H54 (cell line): ENCODE measurements at regions not wholly inside any gene's neighbourhood (a gene's known extent, or its start where the extent isn't known, plus 50 kb on each side); places are given as distances from the start of the nearest gene placed in this dataset.
A peak's percentile ranks its signal among the peaks of the same experiment; 100 is the strongest.

ENCODE experiments used
- DNase-seq: peaks from one replicate; pipeline ENCODE4 v3.0.0; 2011; ENCODE audit warnings: low spot score, mixed read lengths; ENCODE audit not compliant: insufficient read length
- FAIRE-seq: peaks from 3 replicates; lab custom pipeline; 2011; peaks lifted over from hg19 to GRCh38; lab: Jason Lieb, UNC
- POLR2A ChIP-seq: IDR thresholded peaks from 2 replicates; pipeline ENCODE4 v1.6.1; 2011; ENCODE audit warnings: low read depth, mild to moderate bottlenecking, low read length

DNA sequence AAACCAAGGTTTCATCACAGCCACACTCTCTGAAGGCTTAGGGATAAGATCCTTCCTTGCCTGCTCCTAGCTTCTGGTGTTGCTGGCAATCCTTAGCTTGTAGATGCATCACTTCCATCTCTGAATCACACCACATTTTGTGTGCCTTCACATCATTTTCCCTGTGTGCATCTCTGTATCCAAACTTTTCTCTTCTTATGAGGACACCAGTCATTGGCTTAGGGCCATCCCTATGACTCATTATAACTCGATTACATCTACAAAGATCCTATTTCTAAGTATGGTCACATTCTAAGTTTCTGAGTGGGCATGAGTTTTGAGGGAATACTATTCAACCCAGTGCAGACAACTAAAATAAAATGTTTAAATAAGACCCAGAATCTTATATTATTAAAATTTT is 121.7 kb downstream of the C7orf25 start:
- FAIRE-seq (peak; percentile 45), DNase-seq (no peak)
- TF ChIP-seq POLR2A = no peak

DNA sequence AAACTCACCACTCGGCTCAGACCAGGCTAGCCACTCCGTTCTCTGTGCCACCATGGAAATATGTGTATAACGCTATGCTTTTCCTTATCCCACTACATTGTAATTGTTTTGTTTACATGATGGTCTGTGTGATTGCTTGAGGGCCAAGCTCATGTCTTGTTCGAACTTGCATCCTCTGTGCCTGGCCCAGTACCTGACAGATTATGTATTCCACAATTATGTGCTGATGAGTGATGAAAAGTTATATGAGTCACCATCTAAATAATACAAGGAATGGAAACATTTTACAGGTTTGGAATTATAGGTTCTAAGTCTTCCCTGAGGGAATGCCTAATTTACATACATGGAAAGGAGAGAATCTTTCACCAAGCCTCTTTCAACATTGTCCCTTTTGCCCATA is 137.4 kb downstream of the C7orf25 start:
- FAIRE-seq = no peak
- DNase-seq = no peak
- no peak for TF ChIP-seq POLR2A

GRCh38 chr7:42770114-42770513 is 141.8 kb downstream of the C7orf25 start:
- FAIRE-seq (no peak), DNase-seq (no peak)
- no peak for TF ChIP-seq POLR2A

- DNase-seq (no peak), FAIRE-seq (no peak)
- no peak for TF ChIP-seq POLR2A
These were observed 143.8 kb downstream of the C7orf25 start for GRCh38 chr7:42768045-42768444.

DNA sequence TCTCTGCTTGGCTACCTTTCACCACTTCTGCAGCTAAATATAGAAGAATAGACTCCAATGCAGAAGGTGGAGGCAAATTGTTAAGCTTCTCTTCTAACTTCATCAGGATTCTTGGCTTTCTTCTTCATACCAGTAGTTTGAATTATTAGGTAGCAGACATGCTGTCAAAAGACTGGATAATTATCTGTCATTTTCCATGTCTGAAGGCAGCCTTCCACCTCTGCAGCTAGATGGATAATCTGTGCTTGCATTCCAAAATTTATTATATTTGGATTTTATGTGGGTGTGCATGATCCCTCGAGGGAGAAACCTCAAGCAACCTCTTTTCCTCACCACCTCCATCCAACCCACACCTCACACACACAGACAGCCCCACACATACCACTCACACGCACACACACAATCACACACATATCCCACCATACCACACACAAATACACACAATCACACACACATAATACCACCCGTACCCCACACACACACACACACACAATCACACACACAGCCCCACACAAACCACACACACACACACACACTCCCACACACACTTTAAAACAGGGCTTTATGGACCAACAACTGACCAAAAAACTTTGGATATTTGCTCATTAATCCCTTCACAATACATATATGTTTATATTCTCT is 145.0 kb downstream of the C7orf25 start:
- TF ChIP-seq POLR2A = no peak
- DNase-seq = no peak
- no peak for FAIRE-seq

DNA sequence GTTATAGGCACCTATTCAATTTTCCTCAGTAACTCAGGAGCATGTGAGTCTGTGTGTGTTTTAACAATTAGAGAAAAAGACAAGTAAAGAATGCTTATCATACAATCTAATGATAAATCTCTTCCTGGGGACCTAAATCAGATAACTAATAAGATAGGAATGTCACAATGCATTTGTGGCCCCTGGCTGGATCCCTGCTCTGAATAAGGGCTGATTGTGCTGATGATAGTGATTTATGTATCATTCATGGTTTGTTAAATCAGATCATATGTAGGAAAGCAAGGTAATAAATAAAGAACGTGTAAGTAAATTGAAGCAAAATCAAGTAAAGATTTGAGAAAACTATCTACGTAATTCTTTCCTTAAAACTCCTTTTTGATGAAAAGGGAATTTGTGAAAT is 145.9 kb downstream of the C7orf25 start:
- FAIRE-seq (no peak), DNase-seq (no peak)
- no peak for TF ChIP-seq POLR2A

DNA sequence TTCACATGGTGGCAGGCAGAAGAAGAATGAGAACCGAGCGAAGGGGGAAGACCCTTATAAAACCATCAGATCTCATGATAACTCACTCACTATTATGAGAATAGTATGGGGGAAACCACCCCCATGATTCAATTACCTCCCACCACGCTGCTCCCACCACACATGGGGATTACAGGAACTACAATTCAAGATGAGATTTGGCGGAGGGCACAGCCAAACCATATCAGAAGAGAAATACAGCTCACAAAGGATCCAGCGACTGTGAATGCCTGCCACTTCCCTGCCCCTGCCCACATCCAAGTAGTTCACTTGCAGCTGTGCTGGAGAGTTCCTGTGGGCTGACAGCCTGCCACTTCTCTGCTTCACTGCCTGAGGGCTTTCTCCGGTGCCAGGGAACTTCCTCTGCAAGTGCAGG is 148.7 kb downstream of the C7orf25 start:
- FAIRE-seq (no peak), DNase-seq (no peak)
- no peak for TF ChIP-seq POLR2A

DNA sequence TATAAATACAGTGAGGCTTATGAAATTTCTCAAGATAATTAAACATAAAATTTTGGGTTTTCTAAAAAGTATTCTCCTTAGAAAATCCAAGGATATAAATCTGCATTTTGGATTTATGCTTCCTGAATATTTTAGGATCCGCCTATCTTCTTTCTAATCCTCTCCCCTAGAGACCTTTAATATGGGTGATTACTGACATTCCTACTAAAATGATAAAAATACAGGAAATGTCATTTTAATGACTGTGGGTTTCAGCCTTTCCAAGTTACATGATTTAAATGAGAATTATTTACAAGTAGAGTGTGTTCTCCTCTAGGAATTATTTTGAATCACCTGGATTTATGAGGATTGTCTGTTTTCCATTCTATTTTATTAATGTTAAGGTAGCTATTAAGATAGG is 150.4 kb downstream of the C7orf25 start:
- no peak for TF ChIP-seq POLR2A
- DNase-seq (no peak), FAIRE-seq (no peak)

DNA sequence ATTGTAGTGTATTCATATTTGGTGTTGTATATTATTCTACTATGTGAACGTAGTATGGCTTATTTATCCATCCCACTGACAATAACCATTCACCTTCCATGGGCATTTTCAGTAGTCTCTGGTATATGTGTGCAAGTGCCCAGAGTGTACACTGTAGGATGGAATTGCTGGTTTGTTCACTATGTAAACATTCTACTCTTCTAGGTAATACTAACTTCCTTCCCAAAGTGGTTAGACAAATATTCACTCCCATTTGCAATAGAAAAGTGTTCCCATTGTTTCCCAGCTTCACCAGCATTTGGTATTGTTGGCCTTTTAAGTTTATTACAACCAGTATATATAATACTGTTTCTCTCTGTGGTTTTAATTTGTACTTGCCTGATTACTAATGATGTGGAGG is 153.7 kb downstream of the C7orf25 start:
- FAIRE-seq (no peak), DNase-seq (no peak)
- no peak for TF ChIP-seq POLR2A

DNA sequence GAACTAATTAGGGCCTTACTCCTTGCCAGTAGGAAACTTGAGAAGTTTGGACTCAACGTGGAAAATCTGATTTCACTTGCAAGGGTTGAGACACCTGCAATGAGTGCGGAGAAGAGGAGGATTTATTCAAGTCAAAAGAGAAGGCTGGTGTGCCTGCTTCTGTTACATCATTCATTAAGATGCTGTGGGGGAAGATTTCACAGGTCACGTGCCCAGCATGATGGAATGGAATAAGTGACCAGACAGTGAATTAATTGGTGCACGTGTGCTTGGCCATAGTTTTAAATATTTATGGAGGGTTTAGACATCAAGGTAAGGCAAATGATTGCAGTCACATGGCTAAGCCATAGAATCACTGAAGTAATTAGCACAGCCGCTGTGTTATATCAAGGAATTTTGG is 155.0 kb downstream of the C7orf25 start:
- TF ChIP-seq POLR2A = no peak
- FAIRE-seq (no peak), DNase-seq (no peak)

DNA sequence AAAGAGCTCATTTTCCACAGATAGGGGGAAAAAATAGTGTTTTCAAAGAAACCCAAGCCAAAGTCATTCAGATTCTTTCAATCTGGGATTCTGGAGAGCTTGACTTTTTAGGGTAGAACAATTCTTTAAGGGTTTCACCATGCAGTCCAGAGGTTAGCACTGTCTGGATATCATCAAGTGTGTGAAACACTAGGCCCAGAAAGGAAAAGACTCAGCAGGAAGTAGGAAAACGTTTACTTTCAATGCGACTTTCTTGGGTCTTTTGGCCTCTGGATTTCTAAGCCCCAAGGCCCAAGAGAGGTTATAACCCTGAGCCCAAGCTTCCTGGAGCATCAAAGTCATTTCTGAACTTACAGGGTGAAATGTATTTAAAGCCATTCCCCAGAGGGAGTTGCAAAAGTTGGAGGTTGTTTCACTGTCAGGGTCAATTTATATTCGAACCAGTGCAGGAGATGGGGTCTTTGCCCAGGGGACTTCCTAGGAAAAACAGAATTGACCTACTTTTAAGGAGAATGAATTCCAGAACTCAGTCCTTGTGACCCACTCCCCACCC is 158.0 kb downstream of the C7orf25 start:
- DNase-seq (no peak), FAIRE-seq (no peak)
- no peak for TF ChIP-seq POLR2A

- FAIRE-seq (no peak), DNase-seq (no peak)
- TF ChIP-seq POLR2A = no peak
These were observed 158.5 kb downstream of the C7orf25 start for GRCh38 chr7:42753367-42753766.

DNA sequence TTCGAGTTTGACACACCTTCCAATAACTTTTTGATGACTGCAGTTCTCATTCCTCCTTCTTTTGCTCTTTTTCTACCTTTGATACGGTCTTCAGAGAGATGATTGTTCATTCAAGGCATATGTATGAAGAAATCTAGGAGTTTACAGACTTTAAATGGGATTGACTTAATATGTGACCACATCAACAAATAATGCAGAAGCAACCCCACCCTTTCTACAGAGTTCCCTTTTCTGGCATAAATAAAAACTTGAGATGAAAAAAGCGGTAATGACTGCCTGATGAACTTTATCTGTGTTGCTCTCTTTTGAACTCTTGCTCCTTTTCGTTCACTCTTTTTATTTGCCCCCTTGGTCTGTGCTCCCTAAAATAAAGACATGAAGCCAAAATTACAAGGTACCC is 161.7 kb downstream of the C7orf25 start:
- FAIRE-seq = no peak
- no peak for TF ChIP-seq POLR2A
- DNase-seq = no peak

DNA sequence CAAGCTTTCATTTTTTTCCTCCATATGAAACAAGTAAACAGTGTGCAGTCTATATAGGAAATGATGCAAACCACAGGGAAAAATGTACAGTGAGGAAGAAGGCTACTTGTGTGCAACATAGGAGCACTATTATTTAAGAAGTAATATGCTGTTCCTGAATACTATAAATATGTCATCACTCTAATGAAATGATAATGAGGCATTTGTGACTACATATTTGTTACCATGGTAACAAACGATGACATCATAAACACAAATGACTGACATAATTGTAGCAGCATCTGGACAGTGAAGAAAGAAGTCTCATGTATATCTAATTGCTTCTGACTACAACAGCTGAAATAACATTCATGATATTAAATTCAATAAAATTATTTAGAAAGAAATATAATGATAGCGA is 164.8 kb downstream of the C7orf25 start:
- no peak for DNase-seq
- no peak for FAIRE-seq
- no peak for TF ChIP-seq POLR2A

DNA sequence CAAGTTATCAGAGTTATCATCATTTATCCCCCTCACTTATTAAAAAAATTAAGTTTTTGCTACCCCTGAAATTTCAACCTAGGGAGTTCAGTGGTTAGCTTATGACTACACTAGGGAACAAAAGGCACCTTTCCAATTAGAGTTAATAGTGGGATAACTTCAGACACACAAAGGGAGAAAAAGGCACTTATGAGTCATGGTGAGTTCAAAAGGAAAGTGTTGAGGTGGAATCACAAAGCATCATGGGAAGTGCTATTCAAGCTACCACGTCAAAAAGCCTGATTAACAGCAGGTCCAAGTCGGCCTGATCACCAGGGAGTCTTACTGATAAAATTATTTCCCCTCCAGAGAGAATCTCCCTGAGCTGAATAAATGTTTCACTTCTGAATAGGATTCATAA is 165.7 kb downstream of the C7orf25 start:
- DNase-seq (no peak), FAIRE-seq (no peak)
- no peak for TF ChIP-seq POLR2A
